ENCODE measurements at regions not wholly inside any gene's neighbourhood (a gene's known extent, or its start where the extent isn't known, plus 50 kb on each side); places are given as distances from the start of the nearest gene placed in this dataset.
"Not testable (repeated sequence)": the region's sequence is repeated elsewhere in the genome, so short reads cannot be mapped to it uniquely, and the experiment has no call there.

- no peak for DNase-seq
Observed at GRCh38 chr3:22401499-22401898, 650.5 kb upstream of the ZNF385D start.

- no peak for DNase-seq
Observed at GRCh38 chr3:22414239-22414638, 663.2 kb upstream of the ZNF385D start.

- DNase-seq: not testable (repeated sequence)
Observed at GRCh38 chr3:22416838-22417446, 665.9 kb upstream of the ZNF385D start.

DNA sequence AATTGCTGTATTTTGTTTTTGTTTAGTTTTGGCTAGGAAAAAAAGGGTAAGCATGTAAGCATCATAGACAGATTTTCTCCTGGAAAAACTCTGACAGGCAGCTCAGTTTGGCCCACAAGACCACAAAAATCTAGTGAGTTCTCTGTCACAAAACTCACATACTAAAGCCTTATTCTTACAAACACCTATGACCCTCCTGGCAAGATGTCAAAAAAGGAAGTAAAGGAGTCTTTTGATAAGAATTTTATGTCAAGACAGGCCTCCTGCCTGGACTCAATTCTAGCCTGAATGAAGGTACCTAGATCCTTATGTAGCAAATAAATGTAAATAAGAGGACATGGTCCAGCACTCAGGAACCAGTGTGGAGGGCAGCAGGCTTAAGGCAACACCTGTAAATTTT lies 668.3 kb upstream of the ZNF385D start:
- DNase-seq: no peak

- DNase-seq: no peak
Observed at GRCh38 chr3:22421589-22421988, 670.6 kb upstream of the ZNF385D start.

- no peak for DNase-seq
Observed at GRCh38 chr3:22431334-22431733, 680.3 kb upstream of the ZNF385D start.

DNA sequence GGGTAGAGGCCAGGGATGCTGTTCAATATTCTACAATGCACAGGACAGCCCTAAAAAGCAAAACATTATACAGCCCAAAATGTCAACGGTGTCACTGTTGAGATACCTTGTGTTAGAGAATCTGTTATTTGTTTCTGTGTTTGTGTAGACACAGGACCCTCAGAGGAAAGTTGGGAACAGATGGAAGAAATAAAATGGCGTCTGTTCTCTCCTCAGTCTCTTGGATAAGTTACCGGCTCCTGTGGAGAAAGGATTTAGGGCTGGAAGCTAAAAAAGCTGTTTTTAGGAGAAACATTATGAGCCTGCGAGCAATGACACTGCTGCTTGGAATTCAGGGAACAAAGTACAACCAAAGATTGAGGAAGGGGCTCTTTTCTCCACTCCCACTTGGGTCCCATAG lies 688.6 kb upstream of the ZNF385D start:
- DNase-seq: no peak

- no peak for DNase-seq
Observed at GRCh38 chr3:22441711-22442110, 690.7 kb upstream of the ZNF385D start.

- DNase-seq: no peak
Observed at GRCh38 chr3:22443571-22444233, 692.7 kb upstream of the ZNF385D start.

- not testable (repeated sequence) for DNase-seq
Observed at GRCh38 chr3:22445336-22445735, 694.3 kb upstream of the ZNF385D start.

GRCh38 chr3:22450786-22451400 lies 699.9 kb upstream of the ZNF385D start:
- DNase-seq: no peak

- DNase-seq: no peak
Observed at GRCh38 chr3:22451501-22451900, 700.5 kb upstream of the ZNF385D start.

DNA sequence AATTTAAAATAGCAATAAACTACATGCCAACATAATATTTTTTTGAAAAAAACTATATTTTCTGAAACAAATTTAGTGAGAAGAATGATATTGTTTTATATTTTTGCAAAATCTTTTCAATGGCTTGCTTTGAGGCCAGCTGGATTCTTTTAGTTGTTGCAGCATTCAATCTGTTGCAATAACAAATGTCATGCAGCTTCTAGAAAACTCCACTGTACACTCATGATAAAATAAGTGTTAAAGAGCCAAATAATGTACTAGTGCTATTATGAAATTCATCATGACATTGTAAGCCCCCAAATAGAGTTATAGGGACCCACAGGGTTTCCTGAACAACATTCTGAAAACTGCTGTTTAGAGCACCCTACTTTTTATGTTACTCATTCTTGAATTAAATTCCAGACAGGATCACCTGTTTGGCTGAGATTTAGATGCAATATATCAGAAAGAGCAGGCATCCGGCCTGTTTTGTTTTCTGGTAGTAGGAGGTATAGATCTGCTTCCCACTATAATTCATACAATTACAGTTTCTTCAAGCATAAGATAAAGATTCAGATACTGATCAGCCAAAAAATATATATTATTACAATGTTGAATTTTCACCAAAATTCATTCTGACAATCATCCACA lies 703.0 kb upstream of the ZNF385D start:
- no peak for DNase-seq

GRCh38 chr3:22469995-22470394 lies 719.0 kb upstream of the ZNF385D start:
- no peak for DNase-seq

GRCh38 chr3:22471557-22471956 lies 720.5 kb upstream of the ZNF385D start:
- no peak for DNase-seq

- no peak for DNase-seq
Observed at GRCh38 chr3:22474706-22475445, 723.9 kb upstream of the ZNF385D start.

DNA sequence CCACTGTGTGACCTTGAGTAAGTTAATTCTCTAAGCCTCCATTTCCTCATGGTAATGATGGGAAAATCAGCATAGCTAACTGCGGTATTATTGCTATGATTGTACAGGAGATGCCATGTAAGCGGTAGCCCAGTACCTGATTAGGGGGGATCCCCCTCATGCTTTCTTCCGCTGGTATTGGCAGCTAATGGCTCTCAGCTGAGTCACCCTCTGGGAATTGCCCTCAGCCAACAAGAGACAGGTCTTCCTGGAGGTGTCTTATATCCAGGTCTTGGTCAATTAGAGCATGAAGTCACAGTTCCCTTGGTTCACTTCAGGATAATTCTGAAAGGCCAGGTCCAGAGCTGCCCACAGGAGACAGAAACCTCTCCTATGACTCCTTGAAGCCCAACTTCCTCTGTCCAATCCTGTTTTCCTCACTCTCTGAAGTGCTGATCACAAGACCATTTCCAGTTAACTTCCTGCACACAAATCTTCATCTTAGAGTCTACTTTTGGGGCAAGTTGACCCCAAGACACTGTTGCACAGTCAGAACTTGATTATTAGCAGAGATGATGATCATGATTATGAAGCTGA lies 724.7 kb upstream of the ZNF385D start:
- no peak for DNase-seq

- no peak for DNase-seq
Observed at GRCh38 chr3:22476976-22477375, 726.0 kb upstream of the ZNF385D start.

DNA sequence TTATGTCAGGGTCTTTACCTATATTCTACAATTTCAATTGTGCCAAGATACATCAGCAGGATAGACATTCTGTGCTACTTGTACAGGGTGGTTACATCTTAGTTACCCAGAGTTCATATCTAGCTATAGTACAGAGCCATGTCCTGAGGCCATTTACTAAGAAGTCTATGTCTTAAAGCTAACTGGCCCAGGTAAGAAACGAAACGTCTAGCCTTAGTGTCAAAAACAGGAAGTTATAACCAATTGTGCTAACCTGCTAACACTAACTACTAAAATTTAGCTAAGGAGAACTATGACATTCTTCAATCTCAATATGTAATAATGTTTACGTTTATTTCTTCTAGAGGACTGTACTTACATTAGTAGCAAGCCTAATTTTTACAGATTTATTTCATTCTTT lies 717.2 kb upstream of the UBE2E2 start:
- no peak for DNase-seq

- no peak for DNase-seq
Observed at GRCh38 chr3:22490747-22491146, 712.4 kb upstream of the UBE2E2 start.

- DNase-seq: no peak
Observed at GRCh38 chr3:22491344-22491743, 711.8 kb upstream of the UBE2E2 start.

GRCh38 chr3:22492342-22492741 lies 710.8 kb upstream of the UBE2E2 start:
- DNase-seq: no peak

- DNase-seq: no peak
Observed at GRCh38 chr3:22495241-22495640, 707.9 kb upstream of the UBE2E2 start.
